Esophagus (tissue), 2 donors: ENCODE measurements at regions not wholly inside any gene's neighbourhood (a gene's known extent, or its start where the extent isn't known, plus 50 kb on each side); places are given as distances from the start of the nearest gene placed in this dataset.

ENCODE experiments used
- H3K27ac ChIP-seq, 2 donors: one replicate each; pipeline ENCODE4 v1.5.1; 2013; ENCODE audit warnings: low read depth in 2 of 2, mild to moderate bottlenecking in 2 of 2, inconsistent platforms in 1 of 2, low read length in 1 of 2, moderate library complexity in 1 of 2
- H3K27me3 ChIP-seq, 2 donors: one replicate each; pipeline ENCODE4 v1.6.1; 2013; ENCODE audit warnings: low read length in 2 of 2, control low read depth in 1 of 2, mild to moderate bottlenecking in 1 of 2; ENCODE audit not compliant: insufficient read depth in 2 of 2, control insufficient read depth in 1 of 2
- H3K36me3 ChIP-seq, 2 donors: one replicate each; pipeline ENCODE4 v1.6.1; 2013; ENCODE audit warnings: low read length in 1 of 2; ENCODE audit not compliant: control insufficient read depth in 2 of 2, insufficient read depth in 2 of 2
- H3K4me1 ChIP-seq, 2 donors: one replicate each; pipeline ENCODE4 v1.6.1; 2013; ENCODE audit warnings: low read length in 1 of 2; ENCODE audit not compliant: control insufficient read depth in 2 of 2, insufficient read depth in 2 of 2
- H3K4me3 ChIP-seq, 2 donors: one replicate each; pipeline ENCODE4 v1.5.1; 2013; ENCODE audit warnings: low read length in 2 of 2, mild to moderate bottlenecking in 2 of 2, low read depth in 1 of 2, moderate library complexity in 1 of 2
- H3K9me3 ChIP-seq, 2 donors: one replicate each; pipeline ENCODE4 v1.6.1; 2013; ENCODE audit warnings: mild to moderate bottlenecking in 2 of 2, low read depth in 1 of 2, low read length in 1 of 2, moderate library complexity in 1 of 2; ENCODE audit not compliant: control insufficient read depth in 2 of 2, insufficient read depth in 1 of 2
- WGBS, 2 donors: extraction: QIAGEN DNeasy Blood & Tissue Kit; methylation state at CpG; one replicate each; pipeline ENCODE4 v1.1.7; 2013; 5-methylcytosine and 5-hydroxymethylcytosine counted together
- donor health status: healthy with polysubstance abuse.
- donor health status: Bipolar disorder and iron deficiency.

GRCh38 chr6:92723390-92723931 is 695.9 kb downstream of the EPHA7 start:
- Histone ChIP-seq H3K27me3 (no peaks in the 10 kb centered on the region), H3K4me3 (no peak overlapping the region), H3K4me1 (no peaks in the 10 kb centered on the region), H3K36me3 (no peaks in the 10 kb centered on the region), H3K9me3 (peaks cover 5 to 7% of the 10 kb centered on the region in 2 donors), H3K27ac (no peak overlapping the region)
- 91% methylated on average over 41 to 45 of the region's 45 CpGs for WGBS, 2 donors

- Histone ChIP-seq H3K27ac (no peak overlapping the region), H3K4me3 (no peak overlapping the region), H3K4me1 (no peaks in the 10 kb centered on the region), H3K27me3 (no peaks in the 10 kb centered on the region), H3K36me3 (no peaks in the 10 kb centered on the region), H3K9me3 (peaks cover 5 to 7% of the 10 kb centered on the region in 2 donors)
- WGBS, 2 donors, result 48 to 60% methylated on average over 3 of the region's 3 CpGs
Observed at GRCh38 chr6:92719773-92720172, 699.6 kb downstream of the EPHA7 start.

- Histone ChIP-seq H3K36me3 (no peaks in the 10 kb centered on the region), H3K9me3 (no peaks in the 10 kb centered on the region), H3K4me3 (no peak overlapping the region), H3K27me3 (no peaks in the 10 kb centered on the region), H3K27ac (no peak overlapping the region), H3K4me1 (no peaks in the 10 kb centered on the region)
- 79 to 81% methylated on average over 4 of the region's 4 CpGs for WGBS, 2 donors
Observed at GRCh38 chr6:92716638-92717037, 702.7 kb downstream of the EPHA7 start.

- Histone ChIP-seq H3K4me1 (no peaks in the 10 kb centered on the region), H3K36me3 (no peaks in the 10 kb centered on the region), H3K27ac (no peak overlapping the region), H3K4me3 (no peak overlapping the region), H3K27me3 (no peaks in the 10 kb centered on the region), H3K9me3 (no peaks in the 10 kb centered on the region)
Observed at GRCh38 chr6:92715991-92716390, 703.4 kb downstream of the EPHA7 start.

- H3K36me3 ChIP-seq, result no peaks in the 10 kb centered on the region
- no peaks in the 10 kb centered on the region for H3K9me3 ChIP-seq
- no peak overlapping the region for H3K4me3 ChIP-seq
- H3K27me3 ChIP-seq, result no peaks in the 10 kb centered on the region
- no peaks in the 10 kb centered on the region for H3K4me1 ChIP-seq
- H3K27ac ChIP-seq, result no peak overlapping the region
Observed at GRCh38 chr6:92714346-92714745, 705.0 kb downstream of the EPHA7 start.

- Histone ChIP-seq H3K27me3 (no peaks in the 10 kb centered on the region), H3K27ac (no peak overlapping the region), H3K4me1 (no peaks in the 10 kb centered on the region), H3K9me3 (no peaks in the 10 kb centered on the region), H3K4me3 (no peak overlapping the region), H3K36me3 (no peaks in the 10 kb centered on the region)
- WGBS, 2 donors, result 63 to 69% methylated on average over 3 of the region's 3 CpGs
Observed at GRCh38 chr6:92710048-92710447, 709.3 kb downstream of the EPHA7 start.

- Histone ChIP-seq H3K36me3 (no peaks in the 10 kb centered on the region), H3K4me3 (no peak overlapping the region), H3K9me3 (no peaks in the 10 kb centered on the region), H3K27ac (no peak overlapping the region), H3K4me1 (no peaks in the 10 kb centered on the region), H3K27me3 (no peaks in the 10 kb centered on the region)
- WGBS, 2 donors, result 56 to 73% methylated on average over 1 of the region's 1 CpG
Observed at GRCh38 chr6:92708945-92709344, 710.4 kb downstream of the EPHA7 start.

GRCh38 chr6:92708270-92708669 is 711.1 kb downstream of the EPHA7 start:
- H3K36me3 ChIP-seq, result no peaks in the 10 kb centered on the region
- H3K4me1 ChIP-seq, result no peaks in the 10 kb centered on the region
- WGBS, 2 donors, result 73 to 83% methylated on average over 1 of the region's 1 CpG
- no peak overlapping the region for H3K4me3 ChIP-seq
- no peaks in the 10 kb centered on the region for H3K27me3 ChIP-seq
- no peak overlapping the region for H3K27ac ChIP-seq
- no peaks in the 10 kb centered on the region for H3K9me3 ChIP-seq

- Histone ChIP-seq H3K36me3 (no peaks in the 10 kb centered on the region), H3K27me3 (no peaks in the 10 kb centered on the region), H3K27ac (no peak overlapping the region), H3K4me3 (no peak overlapping the region), H3K9me3 (no peaks in the 10 kb centered on the region), H3K4me1 (no peaks in the 10 kb centered on the region)
Observed at GRCh38 chr6:92706976-92707375, 712.4 kb downstream of the EPHA7 start.

GRCh38 chr6:92701425-92702096 is 717.8 kb downstream of the EPHA7 start:
- Histone ChIP-seq H3K4me3 (no peak overlapping the region), H3K4me1 (no peaks in the 10 kb centered on the region), H3K27ac (no peak overlapping the region), H3K9me3 (peaks cover 2 to 13% of the 10 kb centered on the region in 2 donors), H3K36me3 (no peaks in the 10 kb centered on the region), H3K27me3 (no peaks in the 10 kb centered on the region)
- WGBS, 2 donors, result 83 to 91% methylated on average over 10 of the region's 10 CpGs
